Neural crest cell (in vitro differentiated cells): ENCODE measurements at regions not wholly inside any gene's neighbourhood (a gene's known extent, or its start where the extent isn't known, plus 50 kb on each side); places are given as distances from the start of the nearest gene placed in this dataset.
"Not testable (repeated sequence)": the region's sequence is repeated elsewhere in the genome, so short reads cannot be mapped to it uniquely, and the experiment has no call there.

Experiments used
- DNase-seq: peaks from one replicate; pipeline ENCODE4 v3.0.0; 2021; ENCODE audit warnings: low read depth, mixed read lengths, low spot score
- H3K27ac Mint-ChIP-seq: one replicate; pipeline ENCODE4 v1.8.0; 2021; ENCODE audit warnings: mild to moderate bottlenecking, mixed read lengths; ENCODE audit not compliant: unreplicated experiment
- H3K27me3 Mint-ChIP-seq: 2 replicates; pipeline ENCODE4 v1.8.0; 2021; ENCODE audit warnings: low read depth, mild to moderate bottlenecking, mixed read lengths
- H3K36me3 Mint-ChIP-seq: 2 replicates; pipeline ENCODE4 v1.8.0; 2021; ENCODE audit warnings: low read depth, mild to moderate bottlenecking, mixed read lengths
- H3K4me1 Mint-ChIP-seq: 2 replicates; pipeline ENCODE4 v1.8.0; 2021; ENCODE audit warnings: mixed read lengths
- H3K4me3 Mint-ChIP-seq: one replicate; pipeline ENCODE4 v1.8.0; 2021; ENCODE audit warnings: mild to moderate bottlenecking, mixed read lengths
- H3K9me3 Mint-ChIP-seq: 2 replicates; pipeline ENCODE4 v1.8.0; 2021; ENCODE audit warnings: mixed read lengths
- TF ChIP-seq, protein P1 (sequence below): fragments of 200-600 bp; sonication (generic); conservative IDR thresholded peaks from 2 replicates; pipeline ENCODE4 v1.5.0; 2021; ENCODE audit warnings: antibody characterized with exemption, mild to moderate bottlenecking

- no peaks in the 10 kb centered on the region for H3K4me1 Mint-ChIP-seq
- TF ChIP-seq, protein P1, sequence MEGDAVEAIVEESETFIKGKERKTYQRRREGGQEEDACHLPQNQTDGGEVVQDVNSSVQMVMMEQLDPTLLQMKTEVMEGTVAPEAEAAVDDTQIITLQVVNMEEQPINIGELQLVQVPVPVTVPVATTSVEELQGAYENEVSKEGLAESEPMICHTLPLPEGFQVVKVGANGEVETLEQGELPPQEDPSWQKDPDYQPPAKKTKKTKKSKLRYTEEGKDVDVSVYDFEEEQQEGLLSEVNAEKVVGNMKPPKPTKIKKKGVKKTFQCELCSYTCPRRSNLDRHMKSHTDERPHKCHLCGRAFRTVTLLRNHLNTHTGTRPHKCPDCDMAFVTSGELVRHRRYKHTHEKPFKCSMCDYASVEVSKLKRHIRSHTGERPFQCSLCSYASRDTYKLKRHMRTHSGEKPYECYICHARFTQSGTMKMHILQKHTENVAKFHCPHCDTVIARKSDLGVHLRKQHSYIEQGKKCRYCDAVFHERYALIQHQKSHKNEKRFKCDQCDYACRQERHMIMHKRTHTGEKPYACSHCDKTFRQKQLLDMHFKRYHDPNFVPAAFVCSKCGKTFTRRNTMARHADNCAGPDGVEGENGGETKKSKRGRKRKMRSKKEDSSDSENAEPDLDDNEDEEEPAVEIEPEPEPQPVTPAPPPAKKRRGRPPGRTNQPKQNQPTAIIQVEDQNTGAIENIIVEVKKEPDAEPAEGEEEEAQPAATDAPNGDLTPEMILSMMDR, result no peak
- no peak overlapping the region for H3K27ac Mint-ChIP-seq
- H3K36me3 Mint-ChIP-seq, result peaks cover 5% of the 10 kb centered on the region
- peaks cover 6% of the 10 kb centered on the region for H3K9me3 Mint-ChIP-seq
- no peak overlapping the region for H3K4me3 Mint-ChIP-seq
- H3K27me3 Mint-ChIP-seq, result no peaks in the 10 kb centered on the region
- no peak for DNase-seq
Measured at GRCh38 chr1:224558904-224559303, 57.2 kb upstream of the CNIH3 start.

DNA sequence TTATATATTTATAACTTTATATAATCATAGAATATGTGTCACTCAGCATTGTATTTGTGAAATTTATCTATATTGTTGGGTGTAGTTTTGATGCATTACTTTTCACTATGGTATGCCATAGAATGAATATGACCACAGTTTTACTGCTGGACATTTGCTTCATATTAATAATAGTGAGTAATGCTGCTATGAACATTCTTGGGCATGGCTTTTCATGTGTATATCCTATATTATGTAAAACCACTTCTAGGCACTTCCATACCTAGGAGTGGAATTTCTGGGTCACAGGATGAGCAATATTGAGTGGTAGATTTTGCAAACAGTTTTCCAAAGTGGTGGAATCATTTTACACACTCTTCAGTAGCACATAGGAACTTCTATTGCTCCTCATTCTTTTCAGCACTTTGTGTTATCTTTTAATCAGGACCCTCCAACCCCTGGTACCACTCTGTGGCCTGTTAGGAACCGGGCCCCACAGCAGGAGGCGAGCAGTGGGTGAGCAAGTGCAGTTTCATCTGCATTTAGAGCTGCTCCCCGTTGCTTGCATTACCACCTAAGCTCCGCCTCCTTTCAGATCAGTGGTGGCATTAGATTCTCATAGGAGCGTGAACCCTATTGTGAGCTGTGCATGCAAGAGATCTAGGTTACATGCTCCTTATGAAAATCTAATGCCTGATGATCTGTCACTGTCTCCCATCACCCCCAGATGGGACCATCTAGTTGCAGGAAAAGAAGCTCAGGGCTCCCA, 56.0 kb upstream of the CNIH3 start:
- H3K27me3 Mint-ChIP-seq, result no peaks in the 10 kb centered on the region
- TF ChIP-seq, protein P1, result no peak
- peaks cover 6% of the 10 kb centered on the region for H3K9me3 Mint-ChIP-seq
- H3K4me1 Mint-ChIP-seq, result no peaks in the 10 kb centered on the region
- no peak overlapping the region for H3K4me3 Mint-ChIP-seq
- H3K36me3 Mint-ChIP-seq, result peaks cover 5% of the 10 kb centered on the region
- no peak for DNase-seq
- no peak overlapping the region for H3K27ac Mint-ChIP-seq

DNA sequence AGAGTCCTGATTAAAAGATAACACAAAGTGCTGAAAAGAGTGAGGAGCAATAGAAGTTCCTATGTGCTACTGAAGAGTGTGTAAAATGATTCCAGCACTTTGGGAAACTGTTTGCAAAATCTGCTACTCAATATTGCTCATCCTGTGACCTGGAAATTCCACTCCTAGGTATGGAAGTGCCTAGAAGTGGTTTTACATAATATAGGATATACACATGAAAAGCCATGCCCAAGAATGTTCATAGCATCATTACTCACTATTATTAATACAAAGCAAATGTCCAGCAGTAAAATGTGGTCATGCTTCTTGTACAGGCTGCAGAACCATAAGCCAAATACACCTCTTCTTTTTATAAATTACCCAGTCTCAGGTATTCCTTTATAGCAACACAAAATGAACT, 53.2 kb upstream of the CNIH3 start:
- H3K4me3 Mint-ChIP-seq, H3K9me3 Mint-ChIP-seq: not testable (repeated sequence)

GRCh38 chr1:224563666-224564065, 52.5 kb upstream of the CNIH3 start:
- TF ChIP-seq, protein P1, result no peak
- no peak for DNase-seq
- no peaks in the 10 kb centered on the region for H3K27me3 Mint-ChIP-seq
- peaks cover 7% of the 10 kb centered on the region for H3K36me3 Mint-ChIP-seq
- no peak overlapping the region for H3K4me3 Mint-ChIP-seq
- no peak overlapping the region for H3K27ac Mint-ChIP-seq
- H3K9me3 Mint-ChIP-seq, result peaks cover 6% of the 10 kb centered on the region
- no peaks in the 10 kb centered on the region for H3K4me1 Mint-ChIP-seq

More for the DNA sequence above, 53.2 kb upstream of the CNIH3 start:
- not testable (repeated sequence) for H3K36me3 Mint-ChIP-seq, DNase-seq, H3K27me3 Mint-ChIP-seq, H3K4me1 Mint-ChIP-seq, H3K27ac Mint-ChIP-seq

DNA sequence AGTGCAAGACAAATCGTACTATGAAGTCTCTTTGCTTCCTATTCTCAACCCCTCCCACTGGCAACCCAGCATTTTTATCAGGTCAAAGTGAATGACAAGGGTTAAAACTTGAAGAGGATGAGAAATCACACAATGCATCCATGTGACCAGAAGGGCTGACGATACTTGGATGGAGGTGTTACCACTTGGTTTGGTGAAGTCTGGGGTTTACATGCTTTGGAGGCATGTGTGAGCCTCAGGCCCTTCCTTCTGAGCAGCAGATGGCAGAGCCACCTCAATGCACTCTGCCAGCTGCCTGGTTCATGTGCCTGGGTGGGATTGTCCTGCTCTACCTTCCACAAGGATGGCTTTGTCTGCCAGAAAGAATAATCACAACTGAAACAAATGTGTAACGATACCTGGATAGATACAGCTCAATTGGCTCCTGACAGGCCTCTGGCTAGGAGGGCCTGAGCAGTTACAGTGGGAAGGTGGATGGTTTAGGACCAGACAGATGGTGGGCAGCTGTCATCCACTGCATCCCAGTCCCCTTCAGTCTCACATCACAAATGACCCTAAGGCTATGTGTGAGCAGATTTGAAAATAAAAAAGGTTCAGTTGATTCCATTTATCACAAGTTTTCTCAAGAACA, 51.5 kb upstream of the CNIH3 start:
- no peaks in the 10 kb centered on the region for H3K27me3 Mint-ChIP-seq
- DNase-seq, result no peak
- no peak overlapping the region for H3K4me3 Mint-ChIP-seq
- TF ChIP-seq, protein P1, result no peak
- no peak overlapping the region for H3K27ac Mint-ChIP-seq
- peaks cover 7% of the 10 kb centered on the region for H3K36me3 Mint-ChIP-seq
- peaks cover 6% of the 10 kb centered on the region for H3K9me3 Mint-ChIP-seq
- H3K4me1 Mint-ChIP-seq, result no peaks in the 10 kb centered on the region

- H3K9me3 Mint-ChIP-seq, result peaks cover 6% of the 10 kb centered on the region
- H3K27ac Mint-ChIP-seq, result no peak overlapping the region
- no peaks in the 10 kb centered on the region for H3K27me3 Mint-ChIP-seq
- H3K4me1 Mint-ChIP-seq, result no peaks in the 10 kb centered on the region
- no peak for DNase-seq
- peaks cover 7% of the 10 kb centered on the region for H3K36me3 Mint-ChIP-seq
- TF ChIP-seq, protein P1, result no peak
- no peak overlapping the region for H3K4me3 Mint-ChIP-seq
Measured at GRCh38 chr1:224565186-224565585, 50.9 kb upstream of the CNIH3 start.
